H9 (cell line): ENCODE measurements at regions not wholly inside any gene's neighbourhood (a gene's known extent, or its start where the extent isn't known, plus 50 kb on each side); places are given as distances from the start of the nearest gene placed in this dataset.

ENCODE experiments used
- DNase-seq: peaks from one replicate; pipeline ENCODE4 v3.0.0-alpha.2; 2017
- H2AFZ ChIP-seq: one replicate; pipeline ENCODE4 v1.6.1; 2013; ENCODE audit warnings: mild to moderate bottlenecking, low read length, control low read depth, moderate library complexity
- H2AK5ac ChIP-seq: 2 replicates; pipeline ENCODE4 v1.6.1; 2013; ENCODE audit warnings: low read length, control low read depth, mixed read lengths; ENCODE audit not compliant: insufficient read length
- H2BK120ac ChIP-seq: one replicate; pipeline ENCODE4 v1.6.1; 2013; ENCODE audit warnings: low read depth, mild to moderate bottlenecking, low read length, control low read depth, inconsistent platforms; ENCODE audit not compliant: poor library complexity, severe bottlenecking
- H2BK12ac ChIP-seq: 2 replicates; pipeline ENCODE4 v1.6.1; 2013; ENCODE audit warnings: low read length, control low read depth, mixed read lengths, low read depth; ENCODE audit not compliant: insufficient read length
- H2BK15ac ChIP-seq: 2 replicates; pipeline ENCODE4 v1.6.1; 2013; ENCODE audit warnings: low read depth, low read length, control low read depth
- H2BK20ac ChIP-seq: one replicate; pipeline ENCODE4 v1.6.1; 2013; ENCODE audit warnings: low read depth, mild to moderate bottlenecking, low read length, control low read depth, inconsistent platforms; ENCODE audit not compliant: poor library complexity, severe bottlenecking
- H2BK5ac ChIP-seq: 2 replicates; pipeline ENCODE4 v1.6.1; 2013; ENCODE audit warnings: low read length, control low read depth, mixed read lengths; ENCODE audit not compliant: insufficient read length
- H3K14ac ChIP-seq: 2 replicates; pipeline ENCODE4 v1.6.1; 2013; ENCODE audit warnings: low read length, control low read depth; ENCODE audit not compliant: insufficient read depth
- H3K18ac ChIP-seq: 2 replicates; pipeline ENCODE4 v1.6.1; 2013; ENCODE audit warnings: low read depth, mild to moderate bottlenecking, mixed read lengths, low read length, control low read depth; ENCODE audit not compliant: insufficient read length
- H3K23ac ChIP-seq: 2 replicates; pipeline ENCODE4 v1.6.1; 2013; ENCODE audit warnings: low read length, control low read depth, mixed read lengths, low read depth; ENCODE audit not compliant: insufficient read length
- H3K23me2 ChIP-seq: 2 replicates; pipeline ENCODE4 v1.6.1; 2013; ENCODE audit warnings: low read depth, mild to moderate bottlenecking, mixed read lengths, low read length, control low read depth; ENCODE audit not compliant: insufficient read length, poor library complexity, severe bottlenecking
- H3K27ac ChIP-seq: 2 replicates; pipeline ENCODE4 v1.5.1; 2013; ENCODE audit warnings: low read length, control low read depth, mixed read lengths, low read depth; ENCODE audit not compliant: insufficient read length
- H3K27me3 ChIP-seq: 2 replicates; pipeline ENCODE4 v1.6.1; 2013; ENCODE audit warnings: low read length, control low read depth, inconsistent platforms; ENCODE audit not compliant: insufficient read depth
- H3K4ac ChIP-seq: 2 replicates; pipeline ENCODE4 v1.6.1; 2013; ENCODE audit warnings: low read depth, mild to moderate bottlenecking, control low read depth, inconsistent platforms, low read length, moderate library complexity
- H3K4me1 ChIP-seq: 2 replicates; pipeline ENCODE4 v1.6.1; 2013; ENCODE audit warnings: low read length, control low read depth, inconsistent platforms; ENCODE audit not compliant: insufficient read depth
- H3K4me2 ChIP-seq: 2 replicates; pipeline ENCODE4 v1.6.1; 2013; ENCODE audit warnings: low read length, control low read depth, mixed read lengths; ENCODE audit not compliant: insufficient read length, insufficient read depth
- H3K56ac ChIP-seq: 2 replicates; pipeline ENCODE4 v1.6.1; 2013; ENCODE audit warnings: low read depth, mild to moderate bottlenecking, mixed read lengths, low read length, control low read depth; ENCODE audit not compliant: insufficient read length
- H3K79me1 ChIP-seq: 2 replicates; pipeline ENCODE4 v1.6.1; 2013; ENCODE audit warnings: low read depth, mild to moderate bottlenecking, moderate library complexity, low read length, control low read depth, inconsistent platforms; ENCODE audit not compliant: insufficient read depth, poor library complexity, severe bottlenecking
- H3K79me2 ChIP-seq: 2 replicates; pipeline ENCODE4 v1.6.1; 2013; ENCODE audit warnings: low read length, control low read depth, inconsistent platforms; ENCODE audit not compliant: insufficient read depth
- H3K9ac ChIP-seq: 2 replicates; pipeline ENCODE4 v1.6.1; 2013; ENCODE audit warnings: low read length, control low read depth, mixed read lengths; ENCODE audit not compliant: insufficient read length; ENCODE audit errors: extremely low read depth
- H3K9me3 ChIP-seq: one replicate; pipeline ENCODE4 v1.6.1; 2013; ENCODE audit warnings: low read depth, low read length, inconsistent platforms; ENCODE audit not compliant: control insufficient read depth
- H3T11ph ChIP-seq: one replicate; pipeline ENCODE4 v1.6.1; 2013; ENCODE audit warnings: mild to moderate bottlenecking, low read length, control low read depth, inconsistent platforms
- H4K20me1 ChIP-seq: one replicate; pipeline ENCODE4 v1.6.1; 2013; ENCODE audit not compliant: control insufficient read depth, insufficient read length, insufficient read depth
- H4K5ac ChIP-seq: 2 replicates; pipeline ENCODE4 v1.6.1; 2013; ENCODE audit warnings: low read depth, mild to moderate bottlenecking, mixed read lengths, low read length, control low read depth; ENCODE audit not compliant: insufficient read length
- H4K8ac ChIP-seq: replicated peaks from 2 replicates; pipeline ENCODE4 v1.6.1; 2013; ENCODE audit warnings: low read length, control low read depth, mixed read lengths, low read depth; ENCODE audit not compliant: insufficient read length
- H4K91ac ChIP-seq: 2 replicates; pipeline ENCODE4 v1.6.1; 2013; ENCODE audit warnings: low read depth, mild to moderate bottlenecking, moderate library complexity, mixed read lengths, low read length, control low read depth; ENCODE audit not compliant: insufficient read length
- H3K27ac Mint-ChIP-seq, 3 experiments: 2 replicates in 2 of 3; 3 replicates in 1 of 3; pipeline ENCODE4 v1.8.0; 2020 to 2021; ENCODE audit warnings: mixed read lengths in 3 of 3, mild to moderate bottlenecking in 1 of 3, moderate library complexity in 1 of 3
- H3K27me3 Mint-ChIP-seq: 2 replicates; pipeline ENCODE4 v1.8.0; 2021; ENCODE audit warnings: low read depth, mild to moderate bottlenecking, moderate library complexity, mixed read lengths
- H3K36me3 Mint-ChIP-seq, 3 experiments: 2 replicates in 2 of 3; 3 replicates in 1 of 3; pipeline ENCODE4 v1.8.0; 2020 to 2021; ENCODE audit warnings: low read depth in 3 of 3, mixed read lengths in 3 of 3; ENCODE audit not compliant: insufficient read depth in 1 of 3
- H3K4me1 Mint-ChIP-seq, 2 experiments: 2 replicates each; pipeline ENCODE4 v1.8.0; 2020; ENCODE audit warnings: mixed read lengths in 2 of 2
- H3K4me3 Mint-ChIP-seq, 2 experiments: 2 replicates in 1 of 2; 3 replicates in 1 of 2; pipeline ENCODE4 v1.8.0; 2020 to 2021; ENCODE audit warnings: mild to moderate bottlenecking in 2 of 2, mixed read lengths in 2 of 2, moderate library complexity in 1 of 2
- H3K9me3 Mint-ChIP-seq, 2 experiments: 2 replicates in 1 of 2; 3 replicates in 1 of 2; pipeline ENCODE4 v1.8.0; 2020; ENCODE audit warnings: mild to moderate bottlenecking in 2 of 2, mixed read lengths in 2 of 2, moderate library complexity in 1 of 2
- WGBS: extraction: QIAGEN DNeasy Blood & Tissue Kit; methylation state at CpG from one replicate; pipeline ENCODE4 v1.1.7; 2013; ENCODE audit warnings: missing lambda C conversion rate, low lambda C conversion rate, mixed read lengths; ENCODE audit not compliant: insufficient read length; ENCODE audit errors: extremely low coverage; 5-methylcytosine and 5-hydroxymethylcytosine counted together
- TF ChIP-seq, protein P1 (sequence below): fragments of 200-600 bp; sonication (generic); conservative IDR thresholded peaks from 3 replicates; pipeline ENCODE4 v1.8.0; 2021; ENCODE audit warnings: antibody characterized with exemption, mild to moderate bottlenecking

DNA sequence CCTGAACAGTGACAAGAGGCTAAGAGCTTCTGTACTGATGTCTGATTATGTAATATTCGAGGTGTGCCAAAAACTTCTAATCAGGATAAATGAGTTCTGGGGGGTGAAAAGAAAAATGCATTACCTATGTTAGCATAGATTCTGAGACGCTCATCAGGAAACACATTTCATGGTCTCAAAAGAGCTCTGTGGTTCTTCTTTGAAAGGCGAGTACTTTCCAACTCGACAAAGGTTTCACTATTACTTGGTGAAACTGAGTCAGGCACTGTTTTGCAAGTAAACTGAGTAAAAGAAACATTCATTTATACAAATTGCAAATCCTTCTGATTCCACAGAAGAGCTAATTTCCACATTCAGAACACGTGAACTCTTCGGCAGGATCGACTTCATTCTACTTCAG is 523.2 kb downstream of the GATA3 start:
- no peaks in the 10 kb centered on the region for H3K79me2 ChIP-seq
- no peak overlapping the region for H2BK120ac ChIP-seq
- no peak overlapping the region for H2BK5ac ChIP-seq
- no peak overlapping the region for H3K4me3 Mint-ChIP-seq
- H3T11ph ChIP-seq, result no peak overlapping the region
- no peaks in the 10 kb centered on the region for H3K27me3 ChIP-seq
- no peak overlapping the region for H3K4me2 ChIP-seq
- no peaks in the 10 kb centered on the region for H3K4me1 Mint-ChIP-seq
- no peaks in the 10 kb centered on the region; the same call in 1 of the 2 replicates for H3K27me3 Mint-ChIP-seq
- no peak overlapping the region for H3K9ac ChIP-seq
- no peaks in the 10 kb centered on the region for H3K23me2 ChIP-seq
- H2BK15ac ChIP-seq, result no peak overlapping the region
- no peaks in the 10 kb centered on the region for H3K9me3 Mint-ChIP-seq
- H3K4me1 ChIP-seq, result no peaks in the 10 kb centered on the region
- H3K23ac ChIP-seq, result no peak overlapping the region
- H3K4ac ChIP-seq, result no peak overlapping the region
- no peaks in the 10 kb centered on the region for H3K36me3 Mint-ChIP-seq
- H3K27ac ChIP-seq, result no peak overlapping the region
- no peak overlapping the region for H4K5ac ChIP-seq
- no peak overlapping the region for H3K56ac ChIP-seq
- H3K14ac ChIP-seq, result no peak overlapping the region
- no peak overlapping the region for H2AFZ ChIP-seq
- H4K20me1 ChIP-seq, result no peaks in the 10 kb centered on the region
- no peak overlapping the region for H2BK20ac ChIP-seq
- H3K9me3 ChIP-seq, result no peaks in the 10 kb centered on the region
- H4K91ac ChIP-seq, result no peak overlapping the region
- WGBS, result no CpG with 5 or more reads among the region's 7 CpGs
- TF ChIP-seq, protein P1, sequence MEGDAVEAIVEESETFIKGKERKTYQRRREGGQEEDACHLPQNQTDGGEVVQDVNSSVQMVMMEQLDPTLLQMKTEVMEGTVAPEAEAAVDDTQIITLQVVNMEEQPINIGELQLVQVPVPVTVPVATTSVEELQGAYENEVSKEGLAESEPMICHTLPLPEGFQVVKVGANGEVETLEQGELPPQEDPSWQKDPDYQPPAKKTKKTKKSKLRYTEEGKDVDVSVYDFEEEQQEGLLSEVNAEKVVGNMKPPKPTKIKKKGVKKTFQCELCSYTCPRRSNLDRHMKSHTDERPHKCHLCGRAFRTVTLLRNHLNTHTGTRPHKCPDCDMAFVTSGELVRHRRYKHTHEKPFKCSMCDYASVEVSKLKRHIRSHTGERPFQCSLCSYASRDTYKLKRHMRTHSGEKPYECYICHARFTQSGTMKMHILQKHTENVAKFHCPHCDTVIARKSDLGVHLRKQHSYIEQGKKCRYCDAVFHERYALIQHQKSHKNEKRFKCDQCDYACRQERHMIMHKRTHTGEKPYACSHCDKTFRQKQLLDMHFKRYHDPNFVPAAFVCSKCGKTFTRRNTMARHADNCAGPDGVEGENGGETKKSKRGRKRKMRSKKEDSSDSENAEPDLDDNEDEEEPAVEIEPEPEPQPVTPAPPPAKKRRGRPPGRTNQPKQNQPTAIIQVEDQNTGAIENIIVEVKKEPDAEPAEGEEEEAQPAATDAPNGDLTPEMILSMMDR, result no peak
- no peaks in the 10 kb centered on the region for H3K79me1 ChIP-seq
- H3K27ac Mint-ChIP-seq, result no peak overlapping the region
- no peak overlapping the region for H2AK5ac ChIP-seq
- no peak overlapping the region for H4K8ac ChIP-seq
- H2BK12ac ChIP-seq, result no peak overlapping the region
- no peak overlapping the region for H3K18ac ChIP-seq
- no peak for DNase-seq
